ENCODE measurements at regions not wholly inside any gene's neighbourhood (a gene's known extent, or its start where the extent isn't known, plus 50 kb on each side); places are given as distances from the start of the nearest gene placed in this dataset.

- DNase-seq: no peak
These were observed 230.2 kb upstream of the NT5C1B start for GRCh38 chr2:18819566-18819965.

GRCh38 chr2:18814387-18814786 lies 225.0 kb upstream of the NT5C1B start:
- DNase-seq: no peak

GRCh38 chr2:18804536-18804935 lies 215.2 kb upstream of the NT5C1B start:
- DNase-seq: no peak

GRCh38 chr2:18803141-18803939 lies 214.0 kb upstream of the NT5C1B start:
- no peak for DNase-seq

GRCh38 chr2:18800240-18800971 lies 211.0 kb upstream of the NT5C1B start:
- DNase-seq: no peak

- DNase-seq: no peak
These were observed 210.0 kb upstream of the NT5C1B start for GRCh38 chr2:18799397-18799796.

- no peak for DNase-seq
These were observed 207.9 kb upstream of the NT5C1B start for GRCh38 chr2:18797133-18797845.

GRCh38 chr2:18795906-18796305 lies 206.5 kb upstream of the NT5C1B start:
- DNase-seq: no peak

- DNase-seq: no peak
These were observed 203.3 kb upstream of the NT5C1B start for GRCh38 chr2:18792684-18793083.

- no peak for DNase-seq
These were observed 202.9 kb upstream of the NT5C1B start for GRCh38 chr2:18792226-18792629.

GRCh38 chr2:18791172-18791797 lies 201.9 kb upstream of the NT5C1B start:
- no peak for DNase-seq

- no peak for DNase-seq
These were observed 201.3 kb upstream of the NT5C1B start for GRCh38 chr2:18790509-18791171.

- DNase-seq: no peak
These were observed 199.2 kb upstream of the NT5C1B start for GRCh38 chr2:18788592-18788991.

GRCh38 chr2:18787726-18788125 lies 198.4 kb upstream of the NT5C1B start:
- DNase-seq: no peak

- no peak for DNase-seq
These were observed 194.9 kb upstream of the NT5C1B start for GRCh38 chr2:18784245-18784644.

GRCh38 chr2:18781541-18782280 lies 192.3 kb upstream of the NT5C1B start:
- no peak for DNase-seq

- DNase-seq: no peak
These were observed 188.0 kb upstream of the NT5C1B start for GRCh38 chr2:18777250-18777812.

GRCh38 chr2:18771212-18771611 lies 181.8 kb upstream of the NT5C1B start:
- DNase-seq: no peak

- DNase-seq: no peak
These were observed 174.0 kb upstream of the NT5C1B start for GRCh38 chr2:18763338-18763737.

- no peak for DNase-seq
These were observed 173.3 kb upstream of the NT5C1B start for GRCh38 chr2:18762667-18763066.

GRCh38 chr2:18754286-18754685 lies 164.9 kb upstream of the NT5C1B start:
- no peak for DNase-seq

- DNase-seq: no peak
These were observed 164.4 kb upstream of the NT5C1B start for GRCh38 chr2:18753722-18754121.
